ENCODE measurements at regions not wholly inside any gene's neighbourhood (a gene's known extent, or its start where the extent isn't known, plus 50 kb on each side); places are given as distances from the start of the nearest gene placed in this dataset.
A peak's percentile ranks its signal among the peaks of the same experiment; 100 is the strongest.

- no peaks in the 10 kb centered on the region for H3K36me3 ChIP-seq (ENCODE audit: low read depth)
- no peak for TF ChIP-seq CTCF (IDR thresholded peaks at IDR 0.05; ENCODE audit: poor library complexity, severe bottlenecking)
- no peaks in the 10 kb centered on the region for H3K9me3 ChIP-seq (ENCODE audit: severe bottlenecking)
- no peak overlapping the region for H3K27ac ChIP-seq (ENCODE audit: poor library complexity, severe bottlenecking)
- H3K27me3 ChIP-seq (ENCODE audit: insufficient read depth, poor library complexity, severe bottlenecking) = no peaks in the 10 kb centered on the region
- H3K4me1 ChIP-seq (ENCODE audit: insufficient read depth, poor library complexity, severe bottlenecking) = peaks cover 12% of the 10 kb centered on the region
- ATAC-seq (ENCODE audit: low read depth) (no peak), DNase-seq (ENCODE audit: low spot score) (no peak)
- H3K4me3 ChIP-seq (ENCODE audit: severe bottlenecking) = no peak overlapping the region
These were observed 535.1 kb downstream of the BCKDHB start for GRCh38 chr6:80641591-80641990.

GRCh38 chr6:80640176-80640575, 533.7 kb downstream of the BCKDHB start:
- H3K4me3 ChIP-seq (ENCODE audit: severe bottlenecking) = no peak overlapping the region
- no peaks in the 10 kb centered on the region for H3K36me3 ChIP-seq (ENCODE audit: low read depth)
- ATAC-seq (ENCODE audit: low read depth) = no peak
- DNase-seq (ENCODE audit: low spot score) = no peak
- H3K27me3 ChIP-seq (ENCODE audit: insufficient read depth, poor library complexity, severe bottlenecking) = no peaks in the 10 kb centered on the region
- H3K4me1 ChIP-seq (ENCODE audit: insufficient read depth, poor library complexity, severe bottlenecking) = peaks cover 12% of the 10 kb centered on the region
- no peaks in the 10 kb centered on the region for H3K9me3 ChIP-seq (ENCODE audit: severe bottlenecking)
- TF ChIP-seq CTCF (IDR thresholded peaks at IDR 0.05; ENCODE audit: poor library complexity, severe bottlenecking) = no peak
- no peak overlapping the region for H3K27ac ChIP-seq (ENCODE audit: poor library complexity, severe bottlenecking)

GRCh38 chr6:80639181-80639629, 532.7 kb downstream of the BCKDHB start:
- no peaks in the 10 kb centered on the region for H3K9me3 ChIP-seq (ENCODE audit: severe bottlenecking)
- no peaks in the 10 kb centered on the region for H3K36me3 ChIP-seq (ENCODE audit: low read depth)
- H3K4me1 ChIP-seq (ENCODE audit: insufficient read depth, poor library complexity, severe bottlenecking) = peaks cover 12% of the 10 kb centered on the region
- no peak for DNase-seq (ENCODE audit: low spot score)
- no peak overlapping the region for H3K4me3 ChIP-seq (ENCODE audit: severe bottlenecking)
- H3K27me3 ChIP-seq (ENCODE audit: insufficient read depth, poor library complexity, severe bottlenecking) = no peaks in the 10 kb centered on the region
- no peak for TF ChIP-seq CTCF (IDR thresholded peaks at IDR 0.05; ENCODE audit: poor library complexity, severe bottlenecking)
- ATAC-seq (ENCODE audit: low read depth) = no peak
- H3K27ac ChIP-seq (ENCODE audit: poor library complexity, severe bottlenecking) = peak overlapping the region; percentile 57

- no peaks in the 10 kb centered on the region for H3K27me3 ChIP-seq (ENCODE audit: insufficient read depth, poor library complexity, severe bottlenecking)
- peak; percentile 57 for DNase-seq (ENCODE audit: low spot score)
- no peak for TF ChIP-seq CTCF (IDR thresholded peaks at IDR 0.05; ENCODE audit: poor library complexity, severe bottlenecking)
- no peak overlapping the region for H3K4me3 ChIP-seq (ENCODE audit: severe bottlenecking)
- H3K36me3 ChIP-seq (ENCODE audit: low read depth) = no peaks in the 10 kb centered on the region
- no peaks in the 10 kb centered on the region for H3K9me3 ChIP-seq (ENCODE audit: severe bottlenecking)
- peaks cover 12% of the 10 kb centered on the region for H3K4me1 ChIP-seq (ENCODE audit: insufficient read depth, poor library complexity, severe bottlenecking)
- peak; percentile 99 for ATAC-seq (ENCODE audit: low read depth)
- peak overlapping the region; percentile 57 for H3K27ac ChIP-seq (ENCODE audit: poor library complexity, severe bottlenecking)
These were observed 532.0 kb downstream of the BCKDHB start for GRCh38 chr6:80638213-80639055.

GRCh38 chr6:80637312-80637711, 530.8 kb downstream of the BCKDHB start:
- no peak for ATAC-seq (ENCODE audit: low read depth)
- H3K4me3 ChIP-seq (ENCODE audit: severe bottlenecking) = no peak overlapping the region
- DNase-seq (ENCODE audit: low spot score) = no peak
- no peak for TF ChIP-seq CTCF (IDR thresholded peaks at IDR 0.05; ENCODE audit: poor library complexity, severe bottlenecking)
- H3K27me3 ChIP-seq (ENCODE audit: insufficient read depth, poor library complexity, severe bottlenecking) = no peaks in the 10 kb centered on the region
- H3K27ac ChIP-seq (ENCODE audit: poor library complexity, severe bottlenecking) = no peak overlapping the region
- H3K9me3 ChIP-seq (ENCODE audit: severe bottlenecking) = no peaks in the 10 kb centered on the region
- H3K4me1 ChIP-seq (ENCODE audit: insufficient read depth, poor library complexity, severe bottlenecking) = peaks cover 12% of the 10 kb centered on the region
- H3K36me3 ChIP-seq (ENCODE audit: low read depth) = no peaks in the 10 kb centered on the region
